HFF-Myc (cell line): ENCODE measurements at regions not wholly inside any gene's neighbourhood (a gene's known extent, or its start where the extent isn't known, plus 50 kb on each side); places are given as distances from the start of the nearest gene placed in this dataset.

Experiments
- DNase-seq: peaks from one replicate; pipeline ENCODE4 v3.0.0-alpha.2; 2011; ENCODE audit warnings: low read depth; ENCODE audit errors: extremely low read depth
- H3K4me3 ChIP-seq: replicated peaks from 2 replicates; pipeline ENCODE4 v1.5.1; 2011; ENCODE audit warnings: low read depth, mild to moderate bottlenecking, control low read depth, low read length
- TF ChIP-seq, protein P1 (sequence below): IDR thresholded peaks from 2 replicates; pipeline ENCODE4 v1.5.1; 2012; ENCODE audit warnings: mild to moderate bottlenecking, low read depth, low read length, control low read depth; ENCODE audit errors: missing control alignments

DNA sequence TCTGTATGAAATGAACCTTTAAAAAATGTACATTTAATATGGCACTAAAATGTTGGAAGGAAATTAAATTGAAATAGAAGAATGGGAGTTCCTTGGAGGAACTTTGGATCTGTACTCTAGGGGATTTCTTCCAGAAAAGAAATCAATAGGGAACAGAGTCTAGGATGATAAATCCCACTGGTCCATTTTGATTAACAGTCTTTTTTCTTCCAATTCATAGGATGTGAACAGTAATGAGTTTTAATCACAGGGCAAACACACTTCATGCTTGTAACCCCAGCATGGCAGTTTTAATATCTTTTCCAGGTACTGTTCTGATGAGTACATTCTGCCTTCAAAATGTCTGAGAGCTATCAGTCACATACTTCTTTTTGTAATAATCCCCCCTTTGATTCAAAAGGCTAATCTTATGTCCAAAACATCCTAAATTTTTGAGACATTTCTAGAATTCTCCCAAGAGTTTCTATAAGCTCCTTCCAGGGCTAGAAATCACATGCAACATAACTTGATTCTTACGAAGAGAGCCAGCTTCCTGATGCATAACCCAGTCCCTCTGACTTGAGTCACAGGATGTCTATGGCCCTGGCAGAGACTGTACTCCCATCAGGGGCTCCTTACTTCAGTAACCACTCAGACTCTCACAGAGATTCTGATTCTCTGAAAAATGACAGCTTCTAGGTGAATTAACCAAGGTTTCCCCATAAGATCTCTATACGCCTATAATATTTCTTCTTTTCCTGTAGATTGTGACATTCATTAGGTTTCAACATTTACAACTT lies 112.9 kb downstream of the SLC36A4 start:
- no peak overlapping the region for H3K4me3 ChIP-seq
- TF ChIP-seq, protein P1, sequence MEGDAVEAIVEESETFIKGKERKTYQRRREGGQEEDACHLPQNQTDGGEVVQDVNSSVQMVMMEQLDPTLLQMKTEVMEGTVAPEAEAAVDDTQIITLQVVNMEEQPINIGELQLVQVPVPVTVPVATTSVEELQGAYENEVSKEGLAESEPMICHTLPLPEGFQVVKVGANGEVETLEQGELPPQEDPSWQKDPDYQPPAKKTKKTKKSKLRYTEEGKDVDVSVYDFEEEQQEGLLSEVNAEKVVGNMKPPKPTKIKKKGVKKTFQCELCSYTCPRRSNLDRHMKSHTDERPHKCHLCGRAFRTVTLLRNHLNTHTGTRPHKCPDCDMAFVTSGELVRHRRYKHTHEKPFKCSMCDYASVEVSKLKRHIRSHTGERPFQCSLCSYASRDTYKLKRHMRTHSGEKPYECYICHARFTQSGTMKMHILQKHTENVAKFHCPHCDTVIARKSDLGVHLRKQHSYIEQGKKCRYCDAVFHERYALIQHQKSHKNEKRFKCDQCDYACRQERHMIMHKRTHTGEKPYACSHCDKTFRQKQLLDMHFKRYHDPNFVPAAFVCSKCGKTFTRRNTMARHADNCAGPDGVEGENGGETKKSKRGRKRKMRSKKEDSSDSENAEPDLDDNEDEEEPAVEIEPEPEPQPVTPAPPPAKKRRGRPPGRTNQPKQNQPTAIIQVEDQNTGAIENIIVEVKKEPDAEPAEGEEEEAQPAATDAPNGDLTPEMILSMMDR, result no peak
- no peak for DNase-seq

DNA sequence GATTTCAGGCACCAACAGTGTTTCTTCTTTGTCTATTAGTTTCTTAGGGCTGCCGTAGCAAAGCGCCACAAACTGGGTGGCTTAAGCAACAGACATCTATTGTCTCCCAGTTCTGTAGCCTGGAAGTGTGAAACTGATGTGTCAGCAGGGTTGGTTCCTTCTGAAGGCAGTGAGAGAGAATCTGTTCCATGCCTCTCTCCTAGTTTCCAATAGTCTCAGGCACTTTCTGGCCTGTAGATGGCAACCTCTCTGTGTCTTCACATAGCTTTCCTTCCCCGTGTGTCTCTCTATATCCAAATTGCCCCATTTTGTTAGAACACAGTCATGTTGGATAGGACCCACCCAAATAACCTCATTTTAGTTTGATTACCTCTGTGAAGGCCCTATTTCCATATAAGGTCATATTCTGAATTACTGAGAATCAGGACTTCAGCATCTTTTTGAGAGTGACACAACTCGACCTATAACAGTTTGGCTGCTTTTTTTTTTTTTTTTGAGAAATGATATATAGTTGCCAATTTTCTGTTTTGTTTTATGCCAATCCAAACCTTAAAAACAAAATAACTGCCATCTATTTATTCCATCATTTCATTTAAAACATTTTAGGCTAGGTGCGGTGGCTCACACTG lies 108.2 kb downstream of the SLC36A4 start:
- TF ChIP-seq, protein P1, result peak; percentile 54
- no peak overlapping the region for H3K4me3 ChIP-seq
- peak; percentile 10 for DNase-seq
